ENCODE measurements at regions not wholly inside any gene's neighbourhood (a gene's known extent, or its start where the extent isn't known, plus 50 kb on each side); places are given as distances from the start of the nearest gene placed in this dataset.

GRCh38 chr12:67208281-67209067 is 60.7 kb upstream of the CAND1 start:
- Mint-ChIP-seq H3K4me3 (no peak overlapping the region), H3K9me3 (no peaks in the 10 kb centered on the region), H3K4me1 (no peaks in the 10 kb centered on the region), H3K27ac (no peak overlapping the region), H3K27me3 (ENCODE audit: low read depth) (no peaks in the 10 kb centered on the region), H3K36me3 (no peaks in the 10 kb centered on the region)
- ChIA-PET CTCF (no interaction called here), POLR2A (no interaction called here)
- DNase-seq (ENCODE audit: low spot score) (no peak), ATAC-seq (no peak)
- no peak for TF ChIP-seq ZNF138 (CRISPR knock-in tag; conservative IDR thresholded peaks at IDR 0.05)
- no peak for TF ChIP-seq SOX15 (CRISPR knock-in tag; IDR thresholded peaks at IDR 0.05)
- TF ChIP-seq, protein P1, sequence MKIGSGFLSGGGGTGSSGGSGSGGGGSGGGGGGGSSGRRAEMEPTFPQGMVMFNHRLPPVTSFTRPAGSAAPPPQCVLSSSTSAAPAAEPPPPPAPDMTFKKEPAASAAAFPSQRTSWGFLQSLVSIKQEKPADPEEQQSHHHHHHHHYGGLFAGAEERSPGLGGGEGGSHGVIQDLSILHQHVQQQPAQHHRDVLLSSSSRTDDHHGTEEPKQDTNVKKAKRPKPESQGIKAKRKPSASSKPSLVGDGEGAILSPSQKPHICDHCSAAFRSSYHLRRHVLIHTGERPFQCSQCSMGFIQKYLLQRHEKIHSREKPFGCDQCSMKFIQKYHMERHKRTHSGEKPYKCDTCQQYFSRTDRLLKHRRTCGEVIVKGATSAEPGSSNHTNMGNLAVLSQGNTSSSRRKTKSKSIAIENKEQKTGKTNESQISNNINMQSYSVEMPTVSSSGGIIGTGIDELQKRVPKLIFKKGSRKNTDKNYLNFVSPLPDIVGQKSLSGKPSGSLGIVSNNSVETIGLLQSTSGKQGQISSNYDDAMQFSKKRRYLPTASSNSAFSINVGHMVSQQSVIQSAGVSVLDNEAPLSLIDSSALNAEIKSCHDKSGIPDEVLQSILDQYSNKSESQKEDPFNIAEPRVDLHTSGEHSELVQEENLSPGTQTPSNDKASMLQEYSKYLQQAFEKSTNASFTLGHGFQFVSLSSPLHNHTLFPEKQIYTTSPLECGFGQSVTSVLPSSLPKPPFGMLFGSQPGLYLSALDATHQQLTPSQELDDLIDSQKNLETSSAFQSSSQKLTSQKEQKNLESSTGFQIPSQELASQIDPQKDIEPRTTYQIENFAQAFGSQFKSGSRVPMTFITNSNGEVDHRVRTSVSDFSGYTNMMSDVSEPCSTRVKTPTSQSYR (CRISPR knock-in tag; IDR thresholded peaks at IDR 0.05): no peak
- TF ChIP-seq, protein P2, sequence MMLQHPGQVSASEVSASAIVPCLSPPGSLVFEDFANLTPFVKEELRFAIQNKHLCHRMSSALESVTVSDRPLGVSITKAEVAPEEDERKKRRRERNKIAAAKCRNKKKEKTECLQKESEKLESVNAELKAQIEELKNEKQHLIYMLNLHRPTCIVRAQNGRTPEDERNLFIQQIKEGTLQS (CRISPR knock-in tag; conservative IDR thresholded peaks at IDR 0.05): no peak
- TF ChIP-seq NFATC4 (CRISPR knock-in tag; IDR thresholded peaks at IDR 0.05): no peak
- TF ChIP-seq E2F1 (CRISPR knock-in tag; IDR thresholded peaks at IDR 0.05): no peak
- TF ChIP-seq ETV6 (CRISPR knock-in tag; IDR thresholded peaks at IDR 0.05): no peak
- TF ChIP-seq E2F4 (CRISPR knock-in tag; IDR thresholded peaks at IDR 0.05; ENCODE audit: borderline replicate concordance, low read depth): no peak
- no peak for TF ChIP-seq JAZF1 (CRISPR knock-in tag; IDR thresholded peaks at IDR 0.05)
- TF ChIP-seq, protein P3, sequence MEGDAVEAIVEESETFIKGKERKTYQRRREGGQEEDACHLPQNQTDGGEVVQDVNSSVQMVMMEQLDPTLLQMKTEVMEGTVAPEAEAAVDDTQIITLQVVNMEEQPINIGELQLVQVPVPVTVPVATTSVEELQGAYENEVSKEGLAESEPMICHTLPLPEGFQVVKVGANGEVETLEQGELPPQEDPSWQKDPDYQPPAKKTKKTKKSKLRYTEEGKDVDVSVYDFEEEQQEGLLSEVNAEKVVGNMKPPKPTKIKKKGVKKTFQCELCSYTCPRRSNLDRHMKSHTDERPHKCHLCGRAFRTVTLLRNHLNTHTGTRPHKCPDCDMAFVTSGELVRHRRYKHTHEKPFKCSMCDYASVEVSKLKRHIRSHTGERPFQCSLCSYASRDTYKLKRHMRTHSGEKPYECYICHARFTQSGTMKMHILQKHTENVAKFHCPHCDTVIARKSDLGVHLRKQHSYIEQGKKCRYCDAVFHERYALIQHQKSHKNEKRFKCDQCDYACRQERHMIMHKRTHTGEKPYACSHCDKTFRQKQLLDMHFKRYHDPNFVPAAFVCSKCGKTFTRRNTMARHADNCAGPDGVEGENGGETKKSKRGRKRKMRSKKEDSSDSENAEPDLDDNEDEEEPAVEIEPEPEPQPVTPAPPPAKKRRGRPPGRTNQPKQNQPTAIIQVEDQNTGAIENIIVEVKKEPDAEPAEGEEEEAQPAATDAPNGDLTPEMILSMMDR (IDR thresholded peaks at IDR 0.05): no peak
- no peak for TF ChIP-seq NFE2L1 (CRISPR knock-in tag; IDR thresholded peaks at IDR 0.05)
- TF ChIP-seq, protein P4, sequence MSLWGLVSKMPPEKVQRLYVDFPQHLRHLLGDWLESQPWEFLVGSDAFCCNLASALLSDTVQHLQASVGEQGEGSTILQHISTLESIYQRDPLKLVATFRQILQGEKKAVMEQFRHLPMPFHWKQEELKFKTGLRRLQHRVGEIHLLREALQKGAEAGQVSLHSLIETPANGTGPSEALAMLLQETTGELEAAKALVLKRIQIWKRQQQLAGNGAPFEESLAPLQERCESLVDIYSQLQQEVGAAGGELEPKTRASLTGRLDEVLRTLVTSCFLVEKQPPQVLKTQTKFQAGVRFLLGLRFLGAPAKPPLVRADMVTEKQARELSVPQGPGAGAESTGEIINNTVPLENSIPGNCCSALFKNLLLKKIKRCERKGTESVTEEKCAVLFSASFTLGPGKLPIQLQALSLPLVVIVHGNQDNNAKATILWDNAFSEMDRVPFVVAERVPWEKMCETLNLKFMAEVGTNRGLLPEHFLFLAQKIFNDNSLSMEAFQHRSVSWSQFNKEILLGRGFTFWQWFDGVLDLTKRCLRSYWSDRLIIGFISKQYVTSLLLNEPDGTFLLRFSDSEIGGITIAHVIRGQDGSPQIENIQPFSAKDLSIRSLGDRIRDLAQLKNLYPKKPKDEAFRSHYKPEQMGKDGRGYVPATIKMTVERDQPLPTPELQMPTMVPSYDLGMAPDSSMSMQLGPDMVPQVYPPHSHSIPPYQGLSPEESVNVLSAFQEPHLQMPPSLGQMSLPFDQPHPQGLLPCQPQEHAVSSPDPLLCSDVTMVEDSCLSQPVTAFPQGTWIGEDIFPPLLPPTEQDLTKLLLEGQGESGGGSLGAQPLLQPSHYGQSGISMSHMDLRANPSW (CRISPR knock-in tag; conservative IDR thresholded peaks at IDR 0.05; ENCODE audit: low read depth): no peak
- no peak for TF ChIP-seq CREB1 (CRISPR knock-in tag; IDR thresholded peaks at IDR 0.05)
- no peak for TF ChIP-seq NR1H2 (CRISPR knock-in tag; IDR thresholded peaks at IDR 0.05)
- no peak for TF ChIP-seq E2F5 (CRISPR knock-in tag; IDR thresholded peaks at IDR 0.05)
- TF ChIP-seq, protein P5, sequence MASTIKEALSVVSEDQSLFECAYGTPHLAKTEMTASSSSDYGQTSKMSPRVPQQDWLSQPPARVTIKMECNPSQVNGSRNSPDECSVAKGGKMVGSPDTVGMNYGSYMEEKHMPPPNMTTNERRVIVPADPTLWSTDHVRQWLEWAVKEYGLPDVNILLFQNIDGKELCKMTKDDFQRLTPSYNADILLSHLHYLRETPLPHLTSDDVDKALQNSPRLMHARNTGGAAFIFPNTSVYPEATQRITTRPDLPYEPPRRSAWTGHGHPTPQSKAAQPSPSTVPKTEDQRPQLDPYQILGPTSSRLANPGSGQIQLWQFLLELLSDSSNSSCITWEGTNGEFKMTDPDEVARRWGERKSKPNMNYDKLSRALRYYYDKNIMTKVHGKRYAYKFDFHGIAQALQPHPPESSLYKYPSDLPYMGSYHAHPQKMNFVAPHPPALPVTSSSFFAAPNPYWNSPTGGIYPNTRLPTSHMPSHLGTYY (CRISPR knock-in tag; IDR thresholded peaks at IDR 0.05): no peak
